KG1 (cell line): ENCODE measurements at regions not wholly inside any gene's neighbourhood (a gene's known extent, or its start where the extent isn't known, plus 50 kb on each side); places are given as distances from the start of the nearest gene placed in this dataset.
"Not testable (repeated sequence)": the region's sequence is repeated elsewhere in the genome, so short reads cannot be mapped to it uniquely, and the experiment has no call there.

Experiments
- DNase-seq: peaks from one replicate; lab custom pipeline; 2025; lab: John Stamatoyannopoulos, UW

GRCh38 chr15:63434576-63435186 is 53.0 kb upstream of the CA12 start:
- no peak for DNase-seq

- DNase-seq: no peak
Observed at GRCh38 chr15:63435204-63435820, 53.7 kb upstream of the CA12 start.

- DNase-seq: no peak
Observed at GRCh38 chr15:63436341-63436740, 54.7 kb upstream of the CA12 start.

GRCh38 chr15:63436872-63437375 is 55.3 kb upstream of the CA12 start:
- peak; percentile 39 for DNase-seq

GRCh38 chr15:63439536-63440264 is 58.1 kb upstream of the CA12 start:
- no peak for DNase-seq

- no peak for DNase-seq
Observed at GRCh38 chr15:63440265-63440648, 58.6 kb upstream of the CA12 start.

- DNase-seq: no peak
Observed at GRCh38 chr15:63440756-63441155, 59.1 kb upstream of the CA12 start.

- DNase-seq: no peak
Observed at GRCh38 chr15:63441266-63441665, 59.6 kb upstream of the CA12 start.

GRCh38 chr15:63442080-63442479 is 60.4 kb upstream of the CA12 start:
- DNase-seq: no peak

- DNase-seq: no peak
Observed at GRCh38 chr15:63444611-63445010, 59.8 kb upstream of the USP3 start.

- no peak for DNase-seq
Observed at GRCh38 chr15:63446255-63446654, 58.1 kb upstream of the USP3 start.

- DNase-seq: no peak
Observed at GRCh38 chr15:63447017-63447676, 57.2 kb upstream of the USP3 start.

GRCh38 chr15:63448266-63448665 is 56.1 kb upstream of the USP3 start:
- peak; percentile 68 for DNase-seq

- DNase-seq: not testable (repeated sequence)
Observed at GRCh38 chr15:63448872-63449555, 55.4 kb upstream of the USP3 start.

GRCh38 chr15:63449731-63450130 is 54.7 kb upstream of the USP3 start:
- no peak for DNase-seq

GRCh38 chr15:63450884-63451225 is 53.5 kb upstream of the USP3 start:
- DNase-seq: no peak

GRCh38 chr15:63451671-63452315 is 52.6 kb upstream of the USP3 start:
- no peak for DNase-seq

GRCh38 chr15:63452552-63453136 is 51.7 kb upstream of the USP3 start:
- no peak for DNase-seq

- no peak for DNase-seq
Observed at GRCh38 chr15:63453186-63453905, 51.0 kb upstream of the USP3 start.

- DNase-seq: no peak
Observed at GRCh38 chr15:63454503-63455211, 49.7 kb upstream of the USP3 start.
